ENCODE measurements at regions not wholly inside any gene's neighbourhood (a gene's known extent, or its start where the extent isn't known, plus 50 kb on each side); places are given as distances from the start of the nearest gene placed in this dataset.

GRCh38 chr2:196538646-196539045 is 100.9 kb upstream of the CCDC150 start:
- TF ChIP-seq CTCF (IDR thresholded peaks at IDR 0.05): no peak
- TF ChIP-seq POLR2AphosphoS5 (IDR thresholded peaks at IDR 0.05): no peak

Data from transverse colon (tissue), 4 donors.